A549 (cell line): ENCODE measurements at regions not wholly inside any gene's neighbourhood (a gene's known extent, or its start where the extent isn't known, plus 50 kb on each side); places are given as distances from the start of the nearest gene placed in this dataset.

Experiments
- ATAC-seq, 2 experiments: fragments of 200-7000 bp in 1 of 2; fragments of >200 bp in 1 of 2; cut with Nextera tagmentation in 1 of 2; cut with Tn5 transposase in 1 of 2; 3 replicates each; pipeline versions ENCODE4 v1.8.0 to v1.9.1; 2018 to 2020; ENCODE audit warnings: mild to moderate bottlenecking in 1 of 2, moderate library complexity in 1 of 2
- CTCF ChIA-PET: fragments of 300-600 bp; sonication (Branson Sonifier 250); formaldehyde crosslinking; extraction: SDS; loops from one replicate; lab custom pipeline; 2021; ENCODE audit warnings: antibody characterized with exemption, inconsistent platforms; lab: Yijun Ruan, JAX
- POLR2A ChIA-PET: fragments of 350-600 bp; formaldehyde crosslinking; extraction: SDS; loops from one replicate; lab custom pipeline; 2021; ENCODE audit warnings: antibody characterized with exemption, inconsistent platforms; lab: Yijun Ruan, JAX
- DNase-seq, 2 experiments: peaks; one replicate each; pipeline versions ENCODE4 v3.0.0 to v3.0.0-alpha.2; 2011 to 2016; ENCODE audit warnings: low read depth in 1 of 2, low spot score in 1 of 2
- FAIRE-seq: peaks from 2 replicates; lab custom pipeline; 2011; peaks lifted over from hg19 to GRCh38; lab: Jason Lieb, UNC
- H3K27ac ChIP-seq, 2 experiments: fragments of >200 bp; sonication (Bioruptor Twin); formaldehyde crosslinking; 3 replicates each; pipeline ENCODE4 v1.5.1; 2016 to 2017
- H3K4me1 ChIP-seq: fragments of >200 bp; sonication (Bioruptor Twin); formaldehyde crosslinking; 3 replicates; pipeline ENCODE4 v1.6.1; 2016
- H3K4me2 ChIP-seq: fragments of >200 bp; sonication (Bioruptor Twin); formaldehyde crosslinking; 3 replicates; pipeline ENCODE4 v1.6.1; 2016
- H3K4me3 ChIP-seq: fragments of >200 bp; sonication (Bioruptor Twin); formaldehyde crosslinking; 3 replicates; pipeline ENCODE4 v1.5.1; 2016
- H3K9me3 ChIP-seq: fragments of >200 bp; sonication (Bioruptor Twin); formaldehyde crosslinking; 3 replicates; pipeline ENCODE4 v1.6.1; 2016
- CBX2 ChIP-seq: fragments of 200-600 bp; sonication (generic); IDR thresholded peaks from 2 replicates; pipeline ENCODE4 v1.6.1; 2016; ENCODE audit warnings: low read depth, mild to moderate bottlenecking, borderline replicate concordance
- CEBPB ChIP-seq, 2 experiments: fragments of >200 bp in 1 of 2; sonication (Bioruptor Twin) in 1 of 2; formaldehyde crosslinking in 1 of 2; IDR thresholded peaks; 2 replicates each; pipeline ENCODE4 v1.6.1; 2012 to 2016
- EHF ChIP-seq: fragments of 250-450 bp; sonication (Bioruptor Pico); IDR thresholded peaks from 2 replicates; pipeline ENCODE4 v1.5.0; 2020; ENCODE audit warnings: mild to moderate bottlenecking
- EHMT2 ChIP-seq: fragments of 200-600 bp; sonication (generic); IDR thresholded peaks from 2 replicates; pipeline ENCODE4 v1.6.1; 2016; ENCODE audit warnings: antibody characterized with exemption, low read depth, mild to moderate bottlenecking, moderate library complexity
- EP300 ChIP-seq, 2 experiments: fragments of >200 bp; sonication (Bioruptor Twin); formaldehyde crosslinking; IDR thresholded peaks; 2 replicates in 1 of 2; 3 replicates in 1 of 2; pipeline ENCODE4 v1.6.1; 2016 to 2017
- FOSB ChIP-seq: fragments of 250-450 bp; sonication (Bioruptor Pico); IDR thresholded peaks from 2 replicates; pipeline ENCODE4 v1.5.0; 2020; ENCODE audit warnings: mild to moderate bottlenecking, moderate library complexity
- GATA3 ChIP-seq: IDR thresholded peaks from 2 replicates; pipeline ENCODE4 v1.6.1; 2012; ENCODE audit warnings: borderline replicate concordance
- HOXA7 ChIP-seq: fragments of 250-450 bp; sonication (Bioruptor Pico); IDR thresholded peaks from 2 replicates; pipeline ENCODE4 v1.5.0; 2020; ENCODE audit warnings: mild to moderate bottlenecking, moderate library complexity
- JUNB ChIP-seq: fragments of >200 bp; sonication (Bioruptor Twin); formaldehyde crosslinking; IDR thresholded peaks from 2 replicates; pipeline ENCODE4 v1.6.1; 2016
- KDM1A ChIP-seq: fragments of 200-600 bp; sonication (generic); IDR thresholded peaks from 2 replicates; pipeline ENCODE4 v1.6.1; 2016; ENCODE audit warnings: low read depth, mild to moderate bottlenecking
- MAFK ChIP-seq: fragments of 450-650 bp; IDR thresholded peaks from 2 replicates; pipeline ENCODE4 v1.6.1; 2014; ENCODE audit not compliant: partially characterized antibody
- NFE2L2 ChIP-seq: fragments of 150-350 bp; conservative IDR thresholded peaks from 2 replicates; pipeline ENCODE4 v1.6.1; 2014; ENCODE audit warnings: low read length
- NR3C1 ChIP-seq: fragments of >200 bp; sonication (Bioruptor Twin); formaldehyde crosslinking; IDR thresholded peaks from 3 replicates; pipeline ENCODE4 v1.6.1; 2017
- POLR2A ChIP-seq: IDR thresholded peaks from 2 replicates; pipeline ENCODE4 v1.6.1; 2012; ENCODE audit warnings: mild to moderate bottlenecking, low read length
- RFX5 ChIP-seq: fragments of 450-650 bp; IDR thresholded peaks from 2 replicates; pipeline ENCODE4 v1.7.1; 2014; ENCODE audit warnings: antibody characterized with exemption, mild to moderate bottlenecking, moderate library complexity
- RNF2 ChIP-seq: fragments of 200-600 bp; sonication (generic); IDR thresholded peaks from 2 replicates; pipeline ENCODE4 v1.6.1; 2016; ENCODE audit warnings: low read depth, mild to moderate bottlenecking, antibody characterized with exemption, moderate library complexity, borderline replicate concordance
- ZC3H11A ChIP-seq: fragments of 450-650 bp; IDR thresholded peaks from 2 replicates; pipeline ENCODE4 v1.6.1; 2014; ENCODE audit warnings: antibody characterized with exemption, mild to moderate bottlenecking
- ZFP36 ChIP-seq: fragments of 450-650 bp; IDR thresholded peaks from 2 replicates; pipeline ENCODE4 v1.6.1; 2014; ENCODE audit warnings: borderline replicate concordance; ENCODE audit not compliant: partially characterized antibody
- WGBS: methylation state at CpG from one replicate; pipeline ENCODE4 v1.1.6; 2017; ENCODE audit errors: missing lambda C conversion rate; 5-methylcytosine and 5-hydroxymethylcytosine counted together
- TF ChIP-seq, protein P1 (sequence below): fragments of 200-600 bp; sonication (generic); IDR thresholded peaks from 2 replicates; pipeline ENCODE4 v1.6.1; 2016; ENCODE audit warnings: antibody characterized with exemption, mild to moderate bottlenecking, moderate library complexity
- TF ChIP-seq, protein P2 (sequence below): fragments of 250-450 bp; sonication (Bioruptor Pico); IDR thresholded peaks from 2 replicates; pipeline ENCODE4 v1.5.0; 2021; ENCODE audit warnings: mild to moderate bottlenecking, moderate library complexity, borderline replicate concordance

DNA sequence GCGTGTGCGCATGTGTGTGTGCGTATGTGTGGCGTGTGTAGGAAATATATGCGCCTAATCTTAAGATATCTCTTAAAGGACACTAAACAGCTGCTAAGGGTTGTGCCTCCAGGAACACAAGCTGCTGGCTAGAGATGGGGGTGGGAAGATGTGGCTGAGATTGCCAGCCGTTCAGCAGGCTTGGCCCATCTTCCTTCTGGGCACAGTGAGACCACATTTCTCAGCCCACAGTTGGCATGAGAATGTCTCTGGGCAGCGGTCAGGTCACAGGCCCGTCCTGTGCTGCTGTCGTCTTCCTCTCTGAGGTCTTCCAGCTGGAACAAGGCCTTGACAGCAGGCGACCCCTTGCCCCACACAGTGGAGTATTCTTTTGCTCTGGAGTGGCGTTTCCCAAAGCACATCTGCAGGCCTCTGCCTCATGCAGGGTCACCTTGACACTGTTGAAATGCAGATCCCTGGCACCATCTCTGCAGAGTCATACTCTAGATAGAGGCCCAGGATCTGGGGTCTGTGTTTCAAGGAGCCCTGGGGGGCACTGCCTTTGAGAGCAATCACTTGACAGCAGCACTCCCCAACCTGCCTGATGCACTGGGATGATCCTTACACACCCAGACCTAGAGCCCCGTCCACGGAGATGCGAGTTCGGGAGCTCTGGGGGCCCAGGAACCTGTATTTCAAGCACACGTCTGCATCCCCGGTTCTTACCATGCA is 335.5 kb upstream of the SFSWAP start:
- 68% methylated on average over 17 of the region's 17 CpGs for WGBS
- H3K9me3 ChIP-seq: no peaks in the 10 kb centered on the region
- FAIRE-seq: no peak
- CTCF ChIA-PET: interaction anchor here (1.0 kb wide), 1 partner anchor 262 kb away, joined by 3 read pairs; no protein-coding TSS in a partner anchor
- TF ChIP-seq RFX5 (no peak), GATA3 (no peak), EHMT2 (no peak), EP300 (IDR thresholded peaks at IDR 0.05) (no peak), ZC3H11A (no peak), RNF2 (no peak), POLR2A (no peak), FOSB (CRISPR knock-in tag) (no peak), JUNB (no peak), CBX2 (no peak)
- TF ChIP-seq, protein P1, sequence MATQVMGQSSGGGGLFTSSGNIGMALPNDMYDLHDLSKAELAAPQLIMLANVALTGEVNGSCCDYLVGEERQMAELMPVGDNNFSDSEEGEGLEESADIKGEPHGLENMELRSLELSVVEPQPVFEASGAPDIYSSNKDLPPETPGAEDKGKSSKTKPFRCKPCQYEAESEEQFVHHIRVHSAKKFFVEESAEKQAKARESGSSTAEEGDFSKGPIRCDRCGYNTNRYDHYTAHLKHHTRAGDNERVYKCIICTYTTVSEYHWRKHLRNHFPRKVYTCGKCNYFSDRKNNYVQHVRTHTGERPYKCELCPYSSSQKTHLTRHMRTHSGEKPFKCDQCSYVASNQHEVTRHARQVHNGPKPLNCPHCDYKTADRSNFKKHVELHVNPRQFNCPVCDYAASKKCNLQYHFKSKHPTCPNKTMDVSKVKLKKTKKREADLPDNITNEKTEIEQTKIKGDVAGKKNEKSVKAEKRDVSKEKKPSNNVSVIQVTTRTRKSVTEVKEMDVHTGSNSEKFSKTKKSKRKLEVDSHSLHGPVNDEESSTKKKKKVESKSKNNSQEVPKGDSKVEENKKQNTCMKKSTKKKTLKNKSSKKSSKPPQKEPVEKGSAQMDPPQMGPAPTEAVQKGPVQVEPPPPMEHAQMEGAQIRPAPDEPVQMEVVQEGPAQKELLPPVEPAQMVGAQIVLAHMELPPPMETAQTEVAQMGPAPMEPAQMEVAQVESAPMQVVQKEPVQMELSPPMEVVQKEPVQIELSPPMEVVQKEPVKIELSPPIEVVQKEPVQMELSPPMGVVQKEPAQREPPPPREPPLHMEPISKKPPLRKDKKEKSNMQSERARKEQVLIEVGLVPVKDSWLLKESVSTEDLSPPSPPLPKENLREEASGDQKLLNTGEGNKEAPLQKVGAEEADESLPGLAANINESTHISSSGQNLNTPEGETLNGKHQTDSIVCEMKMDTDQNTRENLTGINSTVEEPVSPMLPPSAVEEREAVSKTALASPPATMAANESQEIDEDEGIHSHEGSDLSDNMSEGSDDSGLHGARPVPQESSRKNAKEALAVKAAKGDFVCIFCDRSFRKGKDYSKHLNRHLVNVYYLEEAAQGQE: no peak
- TF ChIP-seq, protein P2, sequence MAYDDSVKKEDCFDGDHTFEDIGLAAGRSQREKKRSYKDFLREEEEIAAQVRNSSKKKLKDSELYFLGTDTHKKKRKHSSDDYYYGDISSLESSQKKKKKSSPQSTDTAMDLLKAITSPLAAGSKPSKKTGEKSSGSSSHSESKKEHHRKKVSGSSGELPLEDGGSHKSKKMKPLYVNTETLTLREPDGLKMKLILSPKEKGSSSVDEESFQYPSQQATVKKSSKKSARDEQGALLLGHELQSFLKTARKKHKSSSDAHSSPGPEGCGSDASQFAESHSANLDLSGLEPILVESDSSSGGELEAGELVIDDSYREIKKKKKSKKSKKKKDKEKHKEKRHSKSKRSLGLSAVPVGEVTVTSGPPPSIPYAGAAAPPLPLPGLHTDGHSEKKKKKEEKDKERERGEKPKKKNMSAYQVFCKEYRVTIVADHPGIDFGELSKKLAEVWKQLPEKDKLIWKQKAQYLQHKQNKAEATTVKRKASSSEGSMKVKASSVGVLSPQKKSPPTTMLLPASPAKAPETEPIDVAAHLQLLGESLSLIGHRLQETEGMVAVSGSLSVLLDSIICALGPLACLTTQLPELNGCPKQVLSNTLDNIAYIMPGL (CRISPR knock-in tag): no peak
- POLR2A ChIA-PET: no interaction called here
- H3K27ac ChIP-seq: no peak overlapping the region
- H3K4me1 ChIP-seq: no peaks in the 10 kb centered on the region
- no peak overlapping the region for H3K4me3 ChIP-seq
- DNase-seq: no peak
- H3K4me2 ChIP-seq: no peak overlapping the region
- ATAC-seq: no peak

DNA sequence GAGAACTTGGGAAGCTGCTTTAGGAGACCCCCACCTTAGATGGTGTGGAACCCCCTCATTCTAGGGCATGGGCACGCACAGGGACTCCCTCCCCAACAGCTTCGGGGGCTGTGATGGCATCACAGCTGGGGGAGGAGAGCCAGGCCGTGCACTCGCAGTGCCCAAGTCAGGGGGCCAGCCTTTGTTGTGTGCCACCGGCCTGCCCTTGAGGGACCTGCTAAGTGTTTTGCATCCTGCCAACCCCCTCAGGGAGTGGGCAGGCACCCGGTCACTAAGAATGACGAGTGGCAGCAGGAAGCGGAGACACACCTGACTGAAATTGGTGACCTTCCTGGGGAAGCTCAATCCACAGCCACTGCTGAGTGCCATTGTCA is 334.9 kb upstream of the SFSWAP start:
- ChIA-PET CTCF (interaction anchor here (1.0 kb wide), 1 partner anchor 262 kb away, joined by 3 read pairs; no protein-coding TSS in a partner anchor), POLR2A (no interaction called here)
- 78% methylated on average over 8 of the region's 8 CpGs for WGBS
- Histone ChIP-seq H3K4me2 (no peak overlapping the region), H3K4me1 (no peaks in the 10 kb centered on the region)
- DNase-seq (no peak), FAIRE-seq (no peak)
- TF ChIP-seq NR3C1: no peak
- no peak for TF ChIP-seq CEBPB (IDR thresholded peaks at IDR 0.05)
- no peak for TF ChIP-seq POLR2A
- TF ChIP-seq ZFP36: no peak
- TF ChIP-seq MAFK: no peak
- no peak for TF ChIP-seq HOXA7 (CRISPR knock-in tag)
- TF ChIP-seq EHF (CRISPR knock-in tag): no peak
- no peak for TF ChIP-seq KDM1A
- TF ChIP-seq NFE2L2: no peak
- TF ChIP-seq, all 56 proteins: peak for 0
- H3K9me3 ChIP-seq: no peaks in the 10 kb centered on the region
- H3K4me3 ChIP-seq: no peak overlapping the region
- ATAC-seq: no peak
- H3K27ac ChIP-seq: no peak overlapping the region
